HEK293T (cell line): ENCODE measurements at regions not wholly inside any gene's neighbourhood (a gene's known extent, or its start where the extent isn't known, plus 50 kb on each side); places are given as distances from the start of the nearest gene placed in this dataset.

Experiments
- CTCF ChIA-PET: fragments of 350-600 bp; formaldehyde crosslinking; extraction: SDS; loops from one replicate; lab custom pipeline; 2021; ENCODE audit warnings: antibody characterized with exemption, inconsistent platforms; lab: Yijun Ruan, JAX
- POLR2A ChIA-PET: fragments of 350-600 bp; formaldehyde crosslinking; extraction: SDS; loops from one replicate; lab custom pipeline; 2020; ENCODE audit warnings: antibody characterized with exemption, inconsistent platforms; lab: Yijun Ruan, JAX
- DNase-seq: peaks from one replicate; pipeline ENCODE4 v3.0.0; 2012; ENCODE audit warnings: mixed read lengths; ENCODE audit errors: extremely low spot score
- ARNT ChIP-seq: fragments of 450-650 bp; IDR thresholded peaks from 2 replicates; pipeline ENCODE4 v1.6.1; 2017; ENCODE audit warnings: mild to moderate bottlenecking
- BHLHE40 ChIP-seq: fragments of 450-650 bp; IDR thresholded peaks from 2 replicates; pipeline ENCODE4 v1.6.1; 2016; ENCODE audit warnings: mild to moderate bottlenecking, moderate library complexity, borderline replicate concordance
- CTBP1 ChIP-seq: fragments of 450-650 bp; IDR thresholded peaks from 2 replicates; pipeline ENCODE4 v1.6.1; 2016; ENCODE audit warnings: borderline replicate concordance
- ELF4 ChIP-seq: fragments of 450-650 bp; IDR thresholded peaks from 2 replicates; pipeline ENCODE4 v1.6.1; 2017; ENCODE audit warnings: antibody characterized with exemption
- FOXA1 ChIP-seq: fragments of 450-650 bp; IDR thresholded peaks from 2 replicates; pipeline ENCODE4 v1.6.1; 2016; ENCODE audit warnings: mild to moderate bottlenecking
- FOXK2 ChIP-seq: fragments of 450-650 bp; IDR thresholded peaks from 2 replicates; pipeline ENCODE4 v1.6.1; 2016; ENCODE audit warnings: mild to moderate bottlenecking
- FOXM1 ChIP-seq: fragments of 450-650 bp; IDR thresholded peaks from 2 replicates; pipeline ENCODE4 v1.6.1; 2017; ENCODE audit warnings: mild to moderate bottlenecking, borderline replicate concordance
- HDGF ChIP-seq: fragments of 450-650 bp; IDR thresholded peaks from 2 replicates; pipeline ENCODE4 v1.6.1; 2017; ENCODE audit warnings: antibody characterized with exemption, borderline replicate concordance
- L3MBTL2 ChIP-seq: fragments of 450-650 bp; conservative IDR thresholded peaks from 2 replicates; pipeline ENCODE4 v1.6.1; 2016; ENCODE audit warnings: mild to moderate bottlenecking
- LEF1 ChIP-seq: fragments of 450-650 bp; IDR thresholded peaks from 2 replicates; pipeline ENCODE4 v1.6.1; 2017; ENCODE audit warnings: mild to moderate bottlenecking, borderline replicate concordance
- NFRKB ChIP-seq: fragments of 450-650 bp; IDR thresholded peaks from 2 replicates; pipeline ENCODE4 v1.6.1; 2016; ENCODE audit warnings: mild to moderate bottlenecking, moderate library complexity
- SP1 ChIP-seq: fragments of 450-650 bp; IDR thresholded peaks from 2 replicates; pipeline ENCODE4 v1.6.1; 2017
- SUZ12 ChIP-seq: fragments of 450-650 bp; IDR thresholded peaks from 2 replicates; pipeline ENCODE4 v1.6.1; 2016; ENCODE audit warnings: mild to moderate bottlenecking
- TARDBP ChIP-seq: fragments of 450-650 bp; IDR thresholded peaks from 2 replicates; pipeline ENCODE4 v1.6.1; 2016
- ZNF384 ChIP-seq: fragments of 450-650 bp; IDR thresholded peaks from 2 replicates; pipeline ENCODE4 v1.6.1; 2016
- TF ChIP-seq, protein P1 (sequence below): fragments of 450-650 bp; IDR thresholded peaks from 2 replicates; pipeline ENCODE4 v1.6.1; 2016

GRCh38 chr17:72504783-72505182 lies 384.0 kb downstream of the SOX9 start:
- DNase-seq: no peak
- TF ChIP-seq TARDBP (no peak), FOXK2 (no peak), FOXA1 (no peak), ZNF384 (no peak), BHLHE40 (no peak), SP1 (no peak), ELF4 (no peak), ARNT (no peak), HDGF (no peak), LEF1 (no peak), SUZ12 (no peak), CTBP1 (no peak), FOXM1 (no peak), L3MBTL2 (no peak), NFRKB (no peak)
- TF ChIP-seq, protein P1, sequence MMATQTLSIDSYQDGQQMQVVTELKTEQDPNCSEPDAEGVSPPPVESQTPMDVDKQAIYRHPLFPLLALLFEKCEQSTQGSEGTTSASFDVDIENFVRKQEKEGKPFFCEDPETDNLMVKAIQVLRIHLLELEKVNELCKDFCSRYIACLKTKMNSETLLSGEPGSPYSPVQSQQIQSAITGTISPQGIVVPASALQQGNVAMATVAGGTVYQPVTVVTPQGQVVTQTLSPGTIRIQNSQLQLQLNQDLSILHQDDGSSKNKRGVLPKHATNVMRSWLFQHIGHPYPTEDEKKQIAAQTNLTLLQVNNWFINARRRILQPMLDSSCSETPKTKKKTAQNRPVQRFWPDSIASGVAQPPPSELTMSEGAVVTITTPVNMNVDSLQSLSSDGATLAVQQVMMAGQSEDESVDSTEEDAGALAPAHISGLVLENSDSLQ: no peak
- CTCF ChIA-PET: no interaction called here
- POLR2A ChIA-PET: no interaction called here

DNA sequence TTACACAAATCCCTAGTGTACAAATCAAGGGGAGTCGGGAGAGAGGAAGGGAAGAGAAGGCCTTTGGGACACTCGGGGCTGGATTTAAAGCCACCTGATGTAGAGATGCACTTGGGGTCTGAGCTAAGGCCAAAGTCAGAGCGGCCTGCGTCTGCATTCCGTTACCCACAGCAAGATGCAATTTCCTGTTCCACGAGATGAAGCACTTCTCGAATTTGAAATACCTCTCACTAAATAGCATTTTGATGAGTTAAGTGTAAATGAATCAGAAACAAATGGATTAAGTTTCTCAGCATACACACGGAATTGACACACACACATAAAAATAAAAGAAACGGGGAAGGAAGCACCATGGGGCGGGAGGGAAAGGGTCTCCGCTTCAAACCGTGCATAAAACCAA lies 386.0 kb downstream of the SOX9 start:
- CTCF ChIA-PET: no interaction called here
- DNase-seq: no peak
- POLR2A ChIA-PET: no interaction called here
- no peak for TF ChIP-seq CTBP1

GRCh38 chr17:72507370-72507769 lies 386.6 kb downstream of the SOX9 start:
- TF ChIP-seq HDGF (no peak), SP1 (no peak), ELF4 (no peak), TARDBP (no peak), ARNT (no peak), LEF1 (no peak), FOXM1 (no peak), BHLHE40 (no peak), L3MBTL2 (no peak), FOXA1 (no peak), ZNF384 (no peak), CTBP1 (no peak), NFRKB (no peak), FOXK2 (no peak)
- TF ChIP-seq, protein P1: no peak
- POLR2A ChIA-PET: interaction anchor here (1.4 kb wide), 1 partner anchor 12 kb away, joined by 6 read pairs; no protein-coding TSS in a partner anchor
- no peak for DNase-seq
- CTCF ChIA-PET: interaction anchor here (0.7 kb wide), 1 partner anchor 8 kb away, joined by 3 read pairs; no protein-coding TSS in a partner anchor

DNA sequence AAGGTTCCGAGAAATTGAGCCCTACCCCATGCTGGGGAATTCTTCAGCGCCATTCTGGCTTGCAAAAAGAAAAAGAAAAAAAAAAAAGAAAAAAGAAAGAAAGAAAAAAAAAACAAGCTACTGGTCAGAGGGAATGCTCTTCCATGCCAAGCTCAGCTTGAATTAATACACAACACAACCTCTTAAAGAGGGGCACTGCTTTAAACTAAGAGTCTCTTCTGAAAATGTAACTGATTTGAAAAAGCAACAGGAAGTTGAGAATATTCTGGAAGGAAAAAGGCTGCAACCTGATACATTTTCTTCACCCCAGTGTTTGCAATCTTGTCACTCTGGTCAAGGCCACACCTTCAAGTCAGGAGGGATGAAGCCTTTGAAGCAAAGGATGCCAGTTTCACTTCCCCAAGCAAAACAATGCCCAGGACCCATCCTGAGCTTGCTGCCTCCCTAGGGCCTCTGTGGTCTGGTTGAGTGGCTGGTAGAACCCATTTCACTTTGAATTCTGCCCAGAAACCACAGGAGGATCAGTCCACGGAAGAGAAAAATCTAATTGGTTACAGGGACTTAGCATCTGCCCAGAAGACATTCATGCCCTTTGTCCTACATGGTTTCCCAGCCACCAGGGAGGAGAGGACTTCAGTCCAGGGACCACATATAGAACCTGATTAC lies 389.7 kb downstream of the SOX9 start:
- ChIA-PET POLR2A (interaction anchor here (1.0 kb wide), 1 partner anchor 12 kb away, joined by 3 read pairs; no protein-coding TSS in a partner anchor), CTCF (interaction anchor here (0.8 to 1.0 kb wide), 2 partner anchors 11 to 14 kb away, joined by 3 read pairs; no protein-coding TSS in a partner anchor)
- TF ChIP-seq SUZ12 (no peak), FOXM1 (no peak), ZNF384 (no peak), NFRKB (no peak), FOXA1 (no peak), FOXK2 (no peak), CTBP1 (no peak), ELF4 (no peak), SP1 (no peak), ARNT (no peak), HDGF (no peak), BHLHE40 (no peak), LEF1 (no peak), TARDBP (no peak)
- TF ChIP-seq, protein P1: no peak
- no peak for DNase-seq

GRCh38 chr17:72511242-72511641 lies 390.4 kb downstream of the SOX9 start:
- POLR2A ChIA-PET: no interaction called here
- CTCF ChIA-PET: interaction anchor here (0.8 kb wide), 1 partner anchor 15 kb away, joined by 3 read pairs; no protein-coding TSS in a partner anchor
- TF ChIP-seq TARDBP: no peak
- no peak for TF ChIP-seq FOXA1
- no peak for TF ChIP-seq NFRKB
- no peak for TF ChIP-seq HDGF
- TF ChIP-seq CTBP1: no peak
- no peak for DNase-seq

DNA sequence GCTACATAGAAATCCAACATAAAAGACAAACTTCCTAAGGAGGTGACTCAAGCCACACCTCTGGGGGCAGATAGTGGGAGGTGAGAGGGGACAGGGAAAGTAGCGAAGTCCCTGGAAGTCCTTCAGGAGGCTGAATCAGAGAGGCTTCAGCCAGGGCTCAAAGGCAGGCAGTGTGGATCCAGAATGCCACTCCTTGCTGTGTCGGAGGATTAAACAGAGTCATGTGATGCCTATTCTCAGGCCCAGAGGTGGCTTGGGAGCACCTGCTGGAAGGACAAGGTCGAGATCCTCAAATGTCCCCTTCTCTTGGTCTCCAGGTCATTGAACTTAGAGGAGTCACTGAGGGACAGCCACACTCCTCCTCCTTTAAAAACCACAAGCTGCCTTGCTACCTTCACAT lies 391.1 kb downstream of the SOX9 start:
- TF ChIP-seq, protein P1: no peak
- TF ChIP-seq SP1: no peak
- no peak for TF ChIP-seq LEF1
- no peak for TF ChIP-seq BHLHE40
- no peak for TF ChIP-seq SUZ12
- TF ChIP-seq NFRKB: no peak
- no peak for TF ChIP-seq HDGF
- TF ChIP-seq TARDBP: no peak
- TF ChIP-seq FOXM1: no peak
- TF ChIP-seq L3MBTL2: no peak
- TF ChIP-seq ARNT: no peak
- no peak for TF ChIP-seq FOXK2
- TF ChIP-seq ELF4: no peak
- TF ChIP-seq ZNF384: no peak
- no peak for DNase-seq
- ChIA-PET CTCF (no interaction called here), POLR2A (interaction anchor here (0.8 kb wide), 1 partner anchor 9 kb away, joined by 3 read pairs; no protein-coding TSS in a partner anchor)
